ENCODE measurements at regions not wholly inside any gene's neighbourhood (a gene's known extent, or its start where the extent isn't known, plus 50 kb on each side); places are given as distances from the start of the nearest gene placed in this dataset.

GRCh38 chrX:9147726-9148125 is 113.8 kb upstream of the FAM9B start (continued):
- TF ChIP-seq CTCF (IDR thresholded peaks at IDR 0.05; ENCODE audit: control extremely low read depth in 1 of 3, insufficient read depth in 1 of 3, low read depth in 1 of 3, low read length in 3 of 3) = no peak
- TF ChIP-seq MAX (IDR thresholded peaks at IDR 0.05) = 0 out of 2 replicates have a peak, but pooled peaks have one; percentile 10
- no peak for TF ChIP-seq SAP30 (IDR thresholded peaks at IDR 0.05; ENCODE audit: insufficient read depth, insufficient replicate concordance, low read length)
- 0 out of 4 replicates have a peak, but pooled peaks of 1 of the 2 experiments have one; percentile 26 for TF ChIP-seq SIN3A (conservative IDR thresholded peaks at IDR 0.05 in 1 of 2, IDR thresholded peaks at IDR 0.05 in 1 of 2; ENCODE audit: low read depth in 1 of 2, low read length in 2 of 2)
- TF ChIP-seq HDAC6 (IDR thresholded peaks at IDR 0.05; ENCODE audit: low read depth, low read length) = no peak
- peak; percentile 15; the same call in 1 of the 2 replicates for TF ChIP-seq POU5F1 (IDR thresholded peaks at IDR 0.05; ENCODE audit: low read depth, low read length)
- TF ChIP-seq ASH2L (IDR thresholded peaks at IDR 0.05; ENCODE audit: low read length) = peak; percentile 19
